PFSK-1 (cell line): ENCODE measurements at regions not wholly inside any gene's neighbourhood (a gene's known extent, or its start where the extent isn't known, plus 50 kb on each side); places are given as distances from the start of the nearest gene placed in this dataset.

ENCODE experiments used
- FOXP2 ChIP-seq: optimal IDR thresholded peaks from 2 replicates; pipeline ENCODE3; 2011; ENCODE audit warnings: borderline replicate concordance, control low read depth, inconsistent platforms; ENCODE audit not compliant: insufficient read depth; ENCODE audit errors: extremely low read length, extremely low read depth
- POLR2AphosphoS5 ChIP-seq: IDR thresholded peaks from 2 replicates; pipeline ENCODE4 v1.6.1; 2012; ENCODE audit warnings: low read depth, mild to moderate bottlenecking, control low read depth, low read length, moderate library complexity
- REST ChIP-seq, 2 experiments: IDR thresholded peaks; 2 replicates each; pipeline versions ENCODE4 v1.6.1 to v1.8.0; 2011 to 2012; ENCODE audit warnings: low read depth in 2 of 2, low read length in 2 of 2, control low read depth in 1 of 2, inconsistent platforms in 1 of 2, mild to moderate bottlenecking in 1 of 2, moderate library complexity in 1 of 2; ENCODE audit not compliant: insufficient read depth in 1 of 2
- SIN3A ChIP-seq: IDR thresholded peaks from 2 replicates; pipeline ENCODE4 v1.6.1; 2012; ENCODE audit warnings: mild to moderate bottlenecking, low read length, moderate library complexity, borderline replicate concordance; ENCODE audit not compliant: insufficient read depth
- TAF1 ChIP-seq: IDR thresholded peaks from 2 replicates; pipeline ENCODE4 v1.6.1; 2012; ENCODE audit warnings: low read length, control low read depth, borderline replicate concordance; ENCODE audit not compliant: insufficient read depth

DNA sequence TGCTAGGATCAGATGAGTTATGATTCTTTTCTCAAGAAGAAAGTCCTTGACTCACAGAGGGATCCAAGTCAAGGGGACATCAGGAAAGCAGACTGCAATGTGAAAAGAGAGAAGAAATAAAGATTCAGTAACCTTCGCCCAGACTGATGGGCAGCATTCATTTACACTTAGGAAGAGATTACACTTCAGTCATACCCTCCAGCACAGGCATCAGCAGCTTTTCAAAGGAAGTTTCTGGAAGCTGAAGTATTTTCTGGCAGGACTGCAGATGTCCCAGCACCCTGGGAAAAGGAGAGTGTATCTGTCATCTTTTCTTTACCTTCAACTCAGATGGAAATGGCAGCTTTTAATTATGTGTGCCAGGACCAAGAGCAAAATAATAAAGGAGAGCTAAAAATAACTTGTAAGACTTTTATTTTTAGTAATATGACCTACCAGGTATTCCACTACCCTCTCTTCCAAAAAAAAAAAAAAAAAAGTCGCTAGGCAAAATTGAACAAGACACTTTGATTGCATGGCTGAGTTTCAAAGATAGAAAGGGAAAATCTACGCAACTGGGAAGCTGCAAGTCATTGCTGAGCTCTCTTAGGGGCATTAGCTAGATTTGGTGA, 712.1 kb downstream of the EPM2A start:
- TF ChIP-seq SIN3A (no peak), REST (IDR thresholded peaks at IDR 0.05; ENCODE audit: insufficient read depth in 1 of 2, low read depth in 2 of 2, low read length in 2 of 2) (no peak), FOXP2 (no peak), TAF1 (no peak), POLR2AphosphoS5 (no peak)

DNA sequence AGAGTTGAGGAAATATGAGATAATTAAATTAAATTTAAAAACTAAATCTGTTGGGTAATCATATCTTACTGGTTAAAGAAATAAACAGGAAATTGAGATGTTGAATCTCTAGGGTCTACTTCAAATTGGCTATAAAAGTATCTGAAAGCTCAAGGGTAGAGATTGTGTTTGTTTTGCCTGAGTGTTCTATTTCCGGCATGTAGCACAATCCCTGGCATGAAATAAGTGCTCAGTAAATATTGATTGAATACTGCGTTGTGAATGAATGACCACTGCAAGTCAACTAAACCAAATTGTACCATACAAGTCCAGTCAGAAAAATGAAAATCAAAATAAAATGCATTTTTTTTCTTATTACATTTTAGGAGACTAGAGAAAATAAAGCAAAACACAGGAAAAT, 709.8 kb downstream of the EPM2A start:
- no peak for TF ChIP-seq REST (IDR thresholded peaks at IDR 0.05; ENCODE audit: insufficient read depth in 1 of 2, low read depth in 2 of 2, low read length in 2 of 2)
- TF ChIP-seq FOXP2 = no peak
- TF ChIP-seq SIN3A = no peak
- no peak for TF ChIP-seq TAF1
- TF ChIP-seq POLR2AphosphoS5 = no peak

- no peak for TF ChIP-seq SIN3A
- TF ChIP-seq REST (IDR thresholded peaks at IDR 0.05; ENCODE audit: insufficient read depth in 1 of 2, low read depth in 2 of 2, low read length in 2 of 2) = no peak
- no peak for TF ChIP-seq FOXP2
Observed at GRCh38 chr6:145026267-145026679, 709.0 kb downstream of the EPM2A start.

DNA sequence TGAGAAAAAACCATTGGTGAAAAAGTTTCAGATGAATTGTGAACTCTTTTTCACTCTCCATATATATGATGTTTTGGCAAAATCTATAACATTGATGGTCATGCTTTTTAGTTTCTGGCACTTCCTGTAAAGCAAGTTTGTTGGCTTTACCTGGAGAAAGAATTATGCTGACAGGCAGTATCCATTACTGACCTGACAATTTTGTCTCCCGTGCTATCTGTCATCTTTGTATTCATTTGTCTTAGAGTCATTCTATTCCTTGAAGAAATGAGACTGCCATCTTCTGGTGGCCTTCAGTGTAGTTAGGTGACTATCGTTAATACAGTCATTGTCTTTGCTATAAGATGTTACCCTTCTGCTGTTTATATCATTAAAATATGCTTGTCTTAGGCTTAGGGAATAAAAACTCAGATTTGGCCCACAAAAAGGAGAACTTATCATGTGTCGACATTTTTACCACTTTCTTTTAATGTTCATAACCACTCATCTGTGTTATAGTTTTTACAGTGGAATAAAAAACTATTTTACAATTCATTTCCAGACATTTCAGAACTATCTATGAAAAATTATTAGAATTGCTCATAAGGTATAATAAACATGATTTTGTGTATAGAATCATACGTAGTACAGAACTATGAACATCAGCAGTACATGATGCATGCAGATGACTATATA, 707.0 kb downstream of the EPM2A start:
- TF ChIP-seq SIN3A = no peak
- TF ChIP-seq FOXP2 = no peak
- TF ChIP-seq POLR2AphosphoS5 = no peak
- no peak for TF ChIP-seq REST (IDR thresholded peaks at IDR 0.05; ENCODE audit: insufficient read depth in 1 of 2, low read depth in 2 of 2, low read length in 2 of 2)
- TF ChIP-seq TAF1 = no peak

- no peak for TF ChIP-seq REST (IDR thresholded peaks at IDR 0.05; ENCODE audit: insufficient read depth in 1 of 2, low read depth in 2 of 2, low read length in 2 of 2)
- TF ChIP-seq SIN3A = no peak
Observed at GRCh38 chr6:145031001-145031400, 704.3 kb downstream of the EPM2A start.
